GM18873 (cell line): ENCODE measurements at regions not wholly inside any gene's neighbourhood (a gene's known extent, or its start where the extent isn't known, plus 50 kb on each side); places are given as distances from the start of the nearest gene placed in this dataset.
"Not testable (repeated sequence)": the region's sequence is repeated elsewhere in the genome, so short reads cannot be mapped to it uniquely, and the experiment has no call there.

Source experiments
- ATAC-seq: cut with Tn5 transposase; IDR thresholded peaks from one replicate; pipeline ENCODE4 v1.9.1; 2021; ENCODE audit warnings: mild to moderate bottlenecking, moderate library complexity, moderate number of reproducible peaks; ENCODE audit not compliant: unreplicated experiment, low FRiP score

GRCh38 chr2:49811502-49811901, 657.2 kb upstream of the FSHR start:
- no peak for ATAC-seq

- ATAC-seq, result no peak
Observed at GRCh38 chr2:49807689-49808088, 653.4 kb upstream of the FSHR start.

GRCh38 chr2:49804111-49804510, 649.8 kb upstream of the FSHR start:
- no peak for ATAC-seq

- ATAC-seq, result no peak
Observed at GRCh38 chr2:49801898-49802450, 647.7 kb upstream of the FSHR start.

GRCh38 chr2:49798570-49798969, 644.3 kb upstream of the FSHR start:
- ATAC-seq, result no peak

- no peak for ATAC-seq
Observed at GRCh38 chr2:49796266-49796665, 642.0 kb upstream of the FSHR start.

GRCh38 chr2:49794396-49794795, 640.1 kb upstream of the FSHR start:
- no peak for ATAC-seq

- no peak for ATAC-seq
Observed at GRCh38 chr2:49788300-49788699, 634.0 kb upstream of the FSHR start.

GRCh38 chr2:49780949-49781348, 626.6 kb upstream of the FSHR start:
- no peak for ATAC-seq

- ATAC-seq, result no peak
Observed at GRCh38 chr2:49772299-49772970, 618.1 kb upstream of the FSHR start.

GRCh38 chr2:49770919-49771318, 616.6 kb upstream of the FSHR start:
- no peak for ATAC-seq

GRCh38 chr2:49767316-49767715, 613.0 kb upstream of the FSHR start:
- ATAC-seq, result no peak

GRCh38 chr2:49755777-49756176, 601.5 kb upstream of the FSHR start:
- ATAC-seq, result no peak

GRCh38 chr2:49754381-49754780, 600.1 kb upstream of the FSHR start:
- no peak for ATAC-seq

- no peak for ATAC-seq
Observed at GRCh38 chr2:49753344-49753985, 599.1 kb upstream of the FSHR start.

- ATAC-seq, result no peak
Observed at GRCh38 chr2:49737606-49738005, 583.3 kb upstream of the FSHR start.

GRCh38 chr2:49732924-49733323, 578.6 kb upstream of the FSHR start:
- ATAC-seq, result not testable (repeated sequence)

- ATAC-seq, result no peak
Observed at GRCh38 chr2:49719241-49719640, 564.9 kb upstream of the FSHR start.

- no peak for ATAC-seq
Observed at GRCh38 chr2:49715597-49715996, 561.3 kb upstream of the FSHR start.

- no peak for ATAC-seq
Observed at GRCh38 chr2:49714454-49714853, 560.1 kb upstream of the FSHR start.

- ATAC-seq, result no peak
Observed at GRCh38 chr2:49702740-49703139, 548.4 kb upstream of the FSHR start.

- no peak for ATAC-seq
Observed at GRCh38 chr2:49693961-49694360, 539.6 kb upstream of the FSHR start.
